Adrenal gland (tissue), 5 donors: ENCODE measurements at regions not wholly inside any gene's neighbourhood (a gene's known extent, or its start where the extent isn't known, plus 50 kb on each side); places are given as distances from the start of the nearest gene placed in this dataset.

Experiments
- POLR2A ChIP-seq, 2 donors: fragments of 450-650 bp; IDR thresholded peaks; one replicate each; pipeline ENCODE4 v1.6.1; 2017; ENCODE audit warnings: antibody characterized with exemption in 2 of 2, mild to moderate bottlenecking in 2 of 2, moderate library complexity in 1 of 2
- TF ChIP-seq, protein P1 (sequence below), 6 experiments: fragments of 450-650 bp in 4 of 6; fragments of 200-600 bp in 2 of 6; sonication (generic) in 1 of 6; IDR thresholded peaks; 1 replicate in 5 of 6; 2 replicates in 1 of 6; pipeline versions ENCODE4 v1.5.1 to v1.8.0; 2016 to 2021; ENCODE audit warnings: antibody characterized with exemption in 6 of 6, mild to moderate bottlenecking in 2 of 6, moderate library complexity in 1 of 6
- donor health status: DM: no; HTN: no; CAD: no.

DNA sequence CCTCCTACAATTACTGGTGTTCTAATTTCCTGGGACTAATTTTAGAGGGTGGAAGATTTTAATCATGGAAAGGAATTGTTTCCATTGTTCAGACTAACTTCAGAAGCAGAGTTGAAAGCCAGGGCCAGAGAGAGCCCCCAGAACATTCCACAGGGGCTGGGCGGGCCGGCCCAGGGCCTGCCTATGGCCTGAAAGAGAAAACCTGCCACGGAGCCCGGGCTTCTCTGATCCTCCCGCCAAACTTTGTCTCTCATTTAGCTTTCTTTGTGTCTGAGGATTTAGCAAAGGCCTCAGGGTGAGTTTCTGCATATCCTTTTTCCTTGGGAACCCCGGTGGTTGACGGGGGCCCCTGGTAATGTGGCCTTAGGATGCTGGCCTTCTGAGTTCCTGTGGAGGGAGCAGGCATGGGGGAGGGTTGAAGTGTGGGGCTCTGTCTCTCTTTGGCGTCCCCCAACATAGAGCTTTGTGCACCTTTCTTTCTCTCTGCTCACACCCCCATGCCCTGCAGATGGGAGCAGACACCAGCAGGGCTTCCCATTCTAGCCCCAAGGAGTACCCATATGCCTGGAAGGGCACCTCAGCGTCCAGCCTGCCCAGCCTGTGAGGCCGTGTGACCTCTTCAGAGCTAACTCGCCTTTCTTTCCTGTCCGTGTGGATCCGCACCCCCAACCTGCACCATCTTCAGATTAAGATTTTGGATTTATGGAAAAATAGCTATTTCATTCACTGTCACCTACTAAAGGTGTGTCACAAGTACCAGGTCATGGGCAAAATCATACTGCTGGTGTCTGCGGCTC, 539.5 kb downstream of the FGF9 start:
- TF ChIP-seq, protein P1, sequence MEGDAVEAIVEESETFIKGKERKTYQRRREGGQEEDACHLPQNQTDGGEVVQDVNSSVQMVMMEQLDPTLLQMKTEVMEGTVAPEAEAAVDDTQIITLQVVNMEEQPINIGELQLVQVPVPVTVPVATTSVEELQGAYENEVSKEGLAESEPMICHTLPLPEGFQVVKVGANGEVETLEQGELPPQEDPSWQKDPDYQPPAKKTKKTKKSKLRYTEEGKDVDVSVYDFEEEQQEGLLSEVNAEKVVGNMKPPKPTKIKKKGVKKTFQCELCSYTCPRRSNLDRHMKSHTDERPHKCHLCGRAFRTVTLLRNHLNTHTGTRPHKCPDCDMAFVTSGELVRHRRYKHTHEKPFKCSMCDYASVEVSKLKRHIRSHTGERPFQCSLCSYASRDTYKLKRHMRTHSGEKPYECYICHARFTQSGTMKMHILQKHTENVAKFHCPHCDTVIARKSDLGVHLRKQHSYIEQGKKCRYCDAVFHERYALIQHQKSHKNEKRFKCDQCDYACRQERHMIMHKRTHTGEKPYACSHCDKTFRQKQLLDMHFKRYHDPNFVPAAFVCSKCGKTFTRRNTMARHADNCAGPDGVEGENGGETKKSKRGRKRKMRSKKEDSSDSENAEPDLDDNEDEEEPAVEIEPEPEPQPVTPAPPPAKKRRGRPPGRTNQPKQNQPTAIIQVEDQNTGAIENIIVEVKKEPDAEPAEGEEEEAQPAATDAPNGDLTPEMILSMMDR (IDR thresholded peaks at IDR 0.05) = no peak
- no peak for TF ChIP-seq POLR2A (IDR thresholded peaks at IDR 0.05)
